ENCODE measurements at regions not wholly inside any gene's neighbourhood (a gene's known extent, or its start where the extent isn't known, plus 50 kb on each side); places are given as distances from the start of the nearest gene placed in this dataset.

GRCh38 chr2:139925903-139926302 is 1145.7 kb upstream of the NXPH2 start:
- TF ChIP-seq CTCF (IDR thresholded peaks at IDR 0.05) (no peak), EP300 (IDR thresholded peaks at IDR 0.05) (no peak)

Measured in upper lobe of left lung (tissue), 4 donors.